ENCODE measurements at regions not wholly inside any gene's neighbourhood (a gene's known extent, or its start where the extent isn't known, plus 50 kb on each side); places are given as distances from the start of the nearest gene placed in this dataset.

DNA sequence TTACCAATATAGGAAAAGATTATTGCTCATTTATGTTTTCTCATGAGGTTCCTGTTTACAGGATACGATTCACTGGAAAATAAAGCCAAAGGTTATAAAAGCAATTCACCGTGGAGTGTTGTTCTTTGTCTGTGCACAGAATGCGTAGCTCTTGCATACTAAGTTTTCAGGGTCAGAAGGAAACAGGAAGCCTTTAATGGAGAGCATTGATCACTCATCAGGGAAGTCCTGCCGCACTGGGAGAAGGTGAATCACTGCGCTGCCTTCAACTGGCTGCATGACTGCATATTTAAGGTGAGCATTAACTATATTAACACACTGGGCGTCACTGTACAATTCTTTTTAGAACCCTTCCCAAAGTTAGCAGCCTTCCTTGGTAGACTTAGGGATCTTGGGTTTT lies 74.1 kb upstream of the SYK start:
- no peaks in the 10 kb centered on the region for H3K4me1 Mint-ChIP-seq (ENCODE audit: low read depth, unreplicated experiment)
- no peaks in the 10 kb centered on the region for H3K27me3 Mint-ChIP-seq (ENCODE audit: unreplicated experiment)
- no peak for DNase-seq
- no peak overlapping the region for H3K27ac Mint-ChIP-seq (ENCODE audit: unreplicated experiment)
- no peaks in the 10 kb centered on the region for H3K36me3 Mint-ChIP-seq (ENCODE audit: unreplicated experiment)
- H3K4me3 Mint-ChIP-seq (ENCODE audit: unreplicated experiment): no peak overlapping the region
- no peaks in the 10 kb centered on the region for H3K9me3 Mint-ChIP-seq (ENCODE audit: unreplicated experiment)
- TF ChIP-seq, protein P1, sequence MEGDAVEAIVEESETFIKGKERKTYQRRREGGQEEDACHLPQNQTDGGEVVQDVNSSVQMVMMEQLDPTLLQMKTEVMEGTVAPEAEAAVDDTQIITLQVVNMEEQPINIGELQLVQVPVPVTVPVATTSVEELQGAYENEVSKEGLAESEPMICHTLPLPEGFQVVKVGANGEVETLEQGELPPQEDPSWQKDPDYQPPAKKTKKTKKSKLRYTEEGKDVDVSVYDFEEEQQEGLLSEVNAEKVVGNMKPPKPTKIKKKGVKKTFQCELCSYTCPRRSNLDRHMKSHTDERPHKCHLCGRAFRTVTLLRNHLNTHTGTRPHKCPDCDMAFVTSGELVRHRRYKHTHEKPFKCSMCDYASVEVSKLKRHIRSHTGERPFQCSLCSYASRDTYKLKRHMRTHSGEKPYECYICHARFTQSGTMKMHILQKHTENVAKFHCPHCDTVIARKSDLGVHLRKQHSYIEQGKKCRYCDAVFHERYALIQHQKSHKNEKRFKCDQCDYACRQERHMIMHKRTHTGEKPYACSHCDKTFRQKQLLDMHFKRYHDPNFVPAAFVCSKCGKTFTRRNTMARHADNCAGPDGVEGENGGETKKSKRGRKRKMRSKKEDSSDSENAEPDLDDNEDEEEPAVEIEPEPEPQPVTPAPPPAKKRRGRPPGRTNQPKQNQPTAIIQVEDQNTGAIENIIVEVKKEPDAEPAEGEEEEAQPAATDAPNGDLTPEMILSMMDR (IDR thresholded peaks at IDR 0.05; ENCODE audit: partially characterized antibody, unreplicated experiment): no peak

DNA sequence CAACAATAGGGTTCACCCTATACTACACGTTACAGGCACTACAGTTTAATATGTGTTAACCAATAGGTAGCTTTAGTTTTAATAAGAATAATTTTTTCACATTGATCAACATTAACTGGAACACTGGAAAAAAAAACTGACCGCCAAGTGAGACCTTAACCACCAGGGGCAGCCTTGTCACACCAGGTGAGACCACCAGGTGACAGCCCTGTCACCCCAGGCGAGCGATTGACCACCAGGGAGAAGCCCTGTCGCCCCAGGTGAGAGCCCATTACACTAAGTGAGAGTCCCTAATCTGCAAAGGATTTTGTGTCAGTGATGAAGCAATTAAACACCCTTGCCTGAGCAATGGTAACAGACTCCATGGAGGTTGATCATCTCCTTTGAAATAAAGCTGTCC lies 75.4 kb upstream of the SYK start:
- no peak for DNase-seq
- no peak overlapping the region for H3K4me3 Mint-ChIP-seq (ENCODE audit: unreplicated experiment)
- no peaks in the 10 kb centered on the region for H3K27me3 Mint-ChIP-seq (ENCODE audit: unreplicated experiment)
- H3K27ac Mint-ChIP-seq (ENCODE audit: unreplicated experiment): no peak overlapping the region
- H3K9me3 Mint-ChIP-seq (ENCODE audit: unreplicated experiment): no peaks in the 10 kb centered on the region
- H3K4me1 Mint-ChIP-seq (ENCODE audit: low read depth, unreplicated experiment): no peaks in the 10 kb centered on the region
- H3K36me3 Mint-ChIP-seq (ENCODE audit: unreplicated experiment): no peaks in the 10 kb centered on the region
- TF ChIP-seq, protein P1 (IDR thresholded peaks at IDR 0.05; ENCODE audit: partially characterized antibody, unreplicated experiment): peak; percentile 46

DNA sequence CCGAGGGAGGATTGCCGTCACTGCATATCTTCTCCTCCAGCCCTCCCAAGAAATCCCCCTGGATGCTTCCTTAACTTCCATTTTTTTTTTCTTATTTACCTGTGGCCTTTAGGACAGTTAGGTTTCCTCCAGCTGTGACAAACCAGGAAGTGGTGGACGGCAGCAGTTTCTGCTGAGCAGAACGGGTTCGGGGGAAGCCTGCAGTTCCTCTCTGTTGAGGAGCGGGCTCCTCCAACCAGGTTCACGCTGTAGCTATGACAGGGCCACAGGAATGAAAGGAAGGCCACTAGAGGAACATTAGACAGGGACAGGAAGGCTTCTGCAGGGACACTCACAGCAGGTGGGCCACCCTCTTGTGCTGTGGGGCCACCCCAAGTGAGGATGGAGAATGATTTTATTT lies 76.7 kb upstream of the SYK start:
- no peak for DNase-seq
- Mint-ChIP-seq H3K36me3 (ENCODE audit: unreplicated experiment) (no peaks in the 10 kb centered on the region), H3K9me3 (ENCODE audit: unreplicated experiment) (no peaks in the 10 kb centered on the region)

DNA sequence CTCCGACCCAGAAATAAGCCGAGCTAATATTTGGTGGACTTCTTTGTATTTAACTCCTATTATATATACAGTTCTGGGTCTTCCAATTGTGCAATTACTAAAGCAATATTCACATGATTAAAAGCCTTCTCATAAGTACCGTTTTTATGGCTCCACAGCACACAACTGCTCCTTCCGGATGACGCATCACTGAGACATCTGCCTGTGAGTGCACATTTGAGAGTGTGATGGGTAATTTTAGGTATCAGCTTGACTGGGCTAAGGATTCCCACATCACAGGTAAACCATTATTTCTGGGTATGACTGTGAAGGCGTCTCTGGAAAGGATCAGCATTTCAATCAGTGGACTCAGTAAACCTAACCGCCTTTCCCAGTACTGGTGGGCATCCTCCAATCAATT lies 77.5 kb upstream of the SYK start:
- H3K4me3 Mint-ChIP-seq (ENCODE audit: unreplicated experiment): no peak overlapping the region
- TF ChIP-seq, protein P1 (IDR thresholded peaks at IDR 0.05; ENCODE audit: partially characterized antibody, unreplicated experiment): no peak
- H3K9me3 Mint-ChIP-seq (ENCODE audit: unreplicated experiment): no peaks in the 10 kb centered on the region
- H3K27me3 Mint-ChIP-seq (ENCODE audit: unreplicated experiment): no peaks in the 10 kb centered on the region
- H3K36me3 Mint-ChIP-seq (ENCODE audit: unreplicated experiment): no peaks in the 10 kb centered on the region
- H3K4me1 Mint-ChIP-seq (ENCODE audit: low read depth, unreplicated experiment): no peaks in the 10 kb centered on the region
- no peak for DNase-seq
- H3K27ac Mint-ChIP-seq (ENCODE audit: unreplicated experiment): no peak overlapping the region

More for the DNA sequence above, 76.7 kb upstream of the SYK start:
- no peaks in the 10 kb centered on the region for H3K27me3 Mint-ChIP-seq (ENCODE audit: unreplicated experiment)
- no peak overlapping the region for H3K4me3 Mint-ChIP-seq (ENCODE audit: unreplicated experiment)
- H3K27ac Mint-ChIP-seq (ENCODE audit: unreplicated experiment): no peak overlapping the region
- H3K4me1 Mint-ChIP-seq (ENCODE audit: low read depth, unreplicated experiment): no peaks in the 10 kb centered on the region
- TF ChIP-seq, protein P1 (IDR thresholded peaks at IDR 0.05; ENCODE audit: partially characterized antibody, unreplicated experiment): no peak

DNA sequence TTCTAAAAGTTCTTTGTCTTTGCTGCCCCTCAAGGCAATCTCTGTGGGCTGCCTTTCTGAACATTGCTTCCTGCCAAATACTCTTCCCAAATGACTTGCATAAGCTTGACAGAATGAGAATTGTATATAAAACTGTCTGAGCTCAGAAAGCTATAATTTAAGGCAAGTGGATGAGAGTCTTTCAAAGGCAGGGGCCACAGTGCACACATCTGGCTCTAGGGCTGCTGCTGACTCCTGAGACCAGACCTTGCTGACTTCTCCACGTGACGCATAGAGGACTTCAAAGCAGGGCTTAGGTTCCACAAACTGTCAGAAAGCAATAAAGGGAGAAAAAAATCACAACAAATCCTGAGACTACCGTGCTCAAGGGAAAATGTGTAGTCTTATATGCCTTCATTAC lies 79.4 kb upstream of the DIRAS2 start:
- no peaks in the 10 kb centered on the region for H3K9me3 Mint-ChIP-seq (ENCODE audit: unreplicated experiment)
- no peak overlapping the region for H3K27ac Mint-ChIP-seq (ENCODE audit: unreplicated experiment)
- no peaks in the 10 kb centered on the region for H3K4me1 Mint-ChIP-seq (ENCODE audit: low read depth, unreplicated experiment)
- no peak for DNase-seq
- H3K4me3 Mint-ChIP-seq (ENCODE audit: unreplicated experiment): no peak overlapping the region
- no peaks in the 10 kb centered on the region for H3K27me3 Mint-ChIP-seq (ENCODE audit: unreplicated experiment)
- TF ChIP-seq, protein P1 (IDR thresholded peaks at IDR 0.05; ENCODE audit: partially characterized antibody, unreplicated experiment): no peak
- H3K36me3 Mint-ChIP-seq (ENCODE audit: unreplicated experiment): no peaks in the 10 kb centered on the region

All from glutamatergic neuron (in vitro differentiated cells).